HCT116 (cell line): ENCODE measurements at regions not wholly inside any gene's neighbourhood (a gene's known extent, or its start where the extent isn't known, plus 50 kb on each side); places are given as distances from the start of the nearest gene placed in this dataset.

Experiments used
- EZH2 ChIP-seq: fragments of 200-600 bp; sonication (generic); IDR thresholded peaks from 2 replicates; pipeline ENCODE4 v1.6.1; 2017; ENCODE audit warnings: antibody characterized with exemption, mixed run types
- SIN3A ChIP-seq: IDR thresholded peaks from 2 replicates; pipeline ENCODE4 v1.6.1; 2012; ENCODE audit warnings: low read depth
- SRF ChIP-seq: IDR thresholded peaks from 2 replicates; pipeline ENCODE4 v1.6.1; 2012; ENCODE audit warnings: low read depth
- ZNF274 ChIP-seq: fragments of 200-500 bp; sonication (Bioruptor generic); IDR thresholded peaks from 2 replicates; pipeline ENCODE4 v1.6.1; 2014; ENCODE audit warnings: mild to moderate bottlenecking, low read depth, low read length, inconsistent platforms
- TF ChIP-seq, protein P1 (sequence below), 3 experiments: fragments of 200-600 bp in 1 of 3; sonication (generic) in 1 of 3; IDR thresholded peaks in 2 of 3; conservative IDR thresholded peaks in 1 of 3; 2 replicates each; pipeline ENCODE4 v1.5.1; 2012 to 2017; ENCODE audit warnings: low read depth in 2 of 3, low read length in 2 of 3, antibody characterized with exemption in 1 of 3, borderline replicate concordance in 1 of 3, control low read depth in 1 of 3, mild to moderate bottlenecking in 1 of 3, mixed read lengths in 1 of 3, mixed run types in 1 of 3, moderate library complexity in 1 of 3; ENCODE audit not compliant: insufficient read depth in 1 of 3
- TF ChIP-seq, protein P2 (sequence below): IDR thresholded peaks from 2 replicates; pipeline ENCODE4 v1.6.1; 2012; ENCODE audit warnings: low read depth
- TF ChIP-seq, protein P3 (sequence below): IDR thresholded peaks from 2 replicates; pipeline ENCODE4 v1.6.1; 2012

DNA sequence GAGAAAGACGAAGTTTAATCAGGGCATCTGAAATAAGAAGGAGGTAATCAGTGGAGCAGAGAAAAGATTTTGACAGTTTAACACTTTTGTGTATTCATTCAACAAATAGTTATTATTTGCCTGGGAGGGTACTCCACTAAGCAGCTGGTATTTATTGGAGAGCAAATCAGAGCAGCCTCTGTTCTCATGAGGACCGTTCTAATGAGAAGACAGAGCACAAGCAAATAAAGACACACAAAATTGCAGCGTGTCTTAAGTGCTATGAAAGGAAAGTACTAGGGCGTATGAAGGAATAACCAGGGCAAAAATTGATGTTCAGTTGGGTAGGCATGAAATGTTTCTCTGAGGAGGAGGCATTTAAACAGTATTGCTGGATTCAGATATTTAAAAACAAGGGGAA lies 302.9 kb upstream of the RARB start:
- TF ChIP-seq, protein P1, sequence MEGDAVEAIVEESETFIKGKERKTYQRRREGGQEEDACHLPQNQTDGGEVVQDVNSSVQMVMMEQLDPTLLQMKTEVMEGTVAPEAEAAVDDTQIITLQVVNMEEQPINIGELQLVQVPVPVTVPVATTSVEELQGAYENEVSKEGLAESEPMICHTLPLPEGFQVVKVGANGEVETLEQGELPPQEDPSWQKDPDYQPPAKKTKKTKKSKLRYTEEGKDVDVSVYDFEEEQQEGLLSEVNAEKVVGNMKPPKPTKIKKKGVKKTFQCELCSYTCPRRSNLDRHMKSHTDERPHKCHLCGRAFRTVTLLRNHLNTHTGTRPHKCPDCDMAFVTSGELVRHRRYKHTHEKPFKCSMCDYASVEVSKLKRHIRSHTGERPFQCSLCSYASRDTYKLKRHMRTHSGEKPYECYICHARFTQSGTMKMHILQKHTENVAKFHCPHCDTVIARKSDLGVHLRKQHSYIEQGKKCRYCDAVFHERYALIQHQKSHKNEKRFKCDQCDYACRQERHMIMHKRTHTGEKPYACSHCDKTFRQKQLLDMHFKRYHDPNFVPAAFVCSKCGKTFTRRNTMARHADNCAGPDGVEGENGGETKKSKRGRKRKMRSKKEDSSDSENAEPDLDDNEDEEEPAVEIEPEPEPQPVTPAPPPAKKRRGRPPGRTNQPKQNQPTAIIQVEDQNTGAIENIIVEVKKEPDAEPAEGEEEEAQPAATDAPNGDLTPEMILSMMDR (IDR thresholded peaks at IDR 0.05 in 2 of 3, conservative IDR thresholded peaks at IDR 0.05 in 1 of 3; ENCODE audit: borderline replicate concordance in 1 of 3, insufficient read depth in 1 of 3, low read depth in 2 of 3, low read length in 2 of 3): no peak
- TF ChIP-seq, protein P2, sequence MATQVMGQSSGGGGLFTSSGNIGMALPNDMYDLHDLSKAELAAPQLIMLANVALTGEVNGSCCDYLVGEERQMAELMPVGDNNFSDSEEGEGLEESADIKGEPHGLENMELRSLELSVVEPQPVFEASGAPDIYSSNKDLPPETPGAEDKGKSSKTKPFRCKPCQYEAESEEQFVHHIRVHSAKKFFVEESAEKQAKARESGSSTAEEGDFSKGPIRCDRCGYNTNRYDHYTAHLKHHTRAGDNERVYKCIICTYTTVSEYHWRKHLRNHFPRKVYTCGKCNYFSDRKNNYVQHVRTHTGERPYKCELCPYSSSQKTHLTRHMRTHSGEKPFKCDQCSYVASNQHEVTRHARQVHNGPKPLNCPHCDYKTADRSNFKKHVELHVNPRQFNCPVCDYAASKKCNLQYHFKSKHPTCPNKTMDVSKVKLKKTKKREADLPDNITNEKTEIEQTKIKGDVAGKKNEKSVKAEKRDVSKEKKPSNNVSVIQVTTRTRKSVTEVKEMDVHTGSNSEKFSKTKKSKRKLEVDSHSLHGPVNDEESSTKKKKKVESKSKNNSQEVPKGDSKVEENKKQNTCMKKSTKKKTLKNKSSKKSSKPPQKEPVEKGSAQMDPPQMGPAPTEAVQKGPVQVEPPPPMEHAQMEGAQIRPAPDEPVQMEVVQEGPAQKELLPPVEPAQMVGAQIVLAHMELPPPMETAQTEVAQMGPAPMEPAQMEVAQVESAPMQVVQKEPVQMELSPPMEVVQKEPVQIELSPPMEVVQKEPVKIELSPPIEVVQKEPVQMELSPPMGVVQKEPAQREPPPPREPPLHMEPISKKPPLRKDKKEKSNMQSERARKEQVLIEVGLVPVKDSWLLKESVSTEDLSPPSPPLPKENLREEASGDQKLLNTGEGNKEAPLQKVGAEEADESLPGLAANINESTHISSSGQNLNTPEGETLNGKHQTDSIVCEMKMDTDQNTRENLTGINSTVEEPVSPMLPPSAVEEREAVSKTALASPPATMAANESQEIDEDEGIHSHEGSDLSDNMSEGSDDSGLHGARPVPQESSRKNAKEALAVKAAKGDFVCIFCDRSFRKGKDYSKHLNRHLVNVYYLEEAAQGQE: no peak
- TF ChIP-seq EZH2 (no peak), SIN3A (no peak), ZNF274 (no peak), SRF (no peak)
- TF ChIP-seq, protein P3, sequence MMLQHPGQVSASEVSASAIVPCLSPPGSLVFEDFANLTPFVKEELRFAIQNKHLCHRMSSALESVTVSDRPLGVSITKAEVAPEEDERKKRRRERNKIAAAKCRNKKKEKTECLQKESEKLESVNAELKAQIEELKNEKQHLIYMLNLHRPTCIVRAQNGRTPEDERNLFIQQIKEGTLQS: no peak
